RWPE1 (cell line): ENCODE measurements at regions not wholly inside any gene's neighbourhood (a gene's known extent, or its start where the extent isn't known, plus 50 kb on each side); places are given as distances from the start of the nearest gene placed in this dataset.

Source experiments
- CTCF ChIA-PET: fragments of 350-600 bp; sonication (Branson Sonifier 250); formaldehyde crosslinking; extraction: SDS; loops from one replicate; lab custom pipeline; 2021; lab: Yijun Ruan, JAX
- POLR2A ChIA-PET: fragments of 400-600 bp; formaldehyde crosslinking; extraction: SDS; loops from one replicate; lab custom pipeline; 2020; ENCODE audit warnings: antibody characterized with exemption; ENCODE audit not compliant: low non-redundant PET; lab: Yijun Ruan, JAX
- DNase-seq: peaks from one replicate; pipeline ENCODE4 v3.0.0; 2012; ENCODE audit warnings: low spot score
- H3K27ac ChIP-seq: fragments of 450-650 bp; 2 replicates; pipeline ENCODE4 v1.5.1; 2017
- TF ChIP-seq, protein P1 (sequence below): fragments of 450-650 bp; conservative IDR thresholded peaks from 2 replicates; pipeline ENCODE4 v1.5.1; 2017; ENCODE audit warnings: low read depth, mild to moderate bottlenecking

GRCh38 chr3:117097351-117097750 is 387.8 kb downstream of the TUSC7 start:
- no peak overlapping the region for H3K27ac ChIP-seq
- CTCF ChIA-PET: interaction anchor here (0.6 kb wide), 1 partner anchor 185 kb away, joined by 7 read pairs; no protein-coding TSS in a partner anchor
- no peak for DNase-seq
- TF ChIP-seq, protein P1, sequence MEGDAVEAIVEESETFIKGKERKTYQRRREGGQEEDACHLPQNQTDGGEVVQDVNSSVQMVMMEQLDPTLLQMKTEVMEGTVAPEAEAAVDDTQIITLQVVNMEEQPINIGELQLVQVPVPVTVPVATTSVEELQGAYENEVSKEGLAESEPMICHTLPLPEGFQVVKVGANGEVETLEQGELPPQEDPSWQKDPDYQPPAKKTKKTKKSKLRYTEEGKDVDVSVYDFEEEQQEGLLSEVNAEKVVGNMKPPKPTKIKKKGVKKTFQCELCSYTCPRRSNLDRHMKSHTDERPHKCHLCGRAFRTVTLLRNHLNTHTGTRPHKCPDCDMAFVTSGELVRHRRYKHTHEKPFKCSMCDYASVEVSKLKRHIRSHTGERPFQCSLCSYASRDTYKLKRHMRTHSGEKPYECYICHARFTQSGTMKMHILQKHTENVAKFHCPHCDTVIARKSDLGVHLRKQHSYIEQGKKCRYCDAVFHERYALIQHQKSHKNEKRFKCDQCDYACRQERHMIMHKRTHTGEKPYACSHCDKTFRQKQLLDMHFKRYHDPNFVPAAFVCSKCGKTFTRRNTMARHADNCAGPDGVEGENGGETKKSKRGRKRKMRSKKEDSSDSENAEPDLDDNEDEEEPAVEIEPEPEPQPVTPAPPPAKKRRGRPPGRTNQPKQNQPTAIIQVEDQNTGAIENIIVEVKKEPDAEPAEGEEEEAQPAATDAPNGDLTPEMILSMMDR: no peak
- POLR2A ChIA-PET: no interaction called here

- no peak for DNase-seq
- TF ChIP-seq, protein P1: no peak
- CTCF ChIA-PET: no interaction called here
- POLR2A ChIA-PET: no interaction called here
- H3K27ac ChIP-seq: no peak overlapping the region
Observed at GRCh38 chr3:117101697-117102096, 392.1 kb downstream of the TUSC7 start.

GRCh38 chr3:117102426-117102825 is 392.8 kb downstream of the TUSC7 start:
- ChIA-PET POLR2A (no interaction called here), CTCF (no interaction called here)
- DNase-seq: no peak
- TF ChIP-seq, protein P1: no peak
- H3K27ac ChIP-seq: no peak overlapping the region

DNA sequence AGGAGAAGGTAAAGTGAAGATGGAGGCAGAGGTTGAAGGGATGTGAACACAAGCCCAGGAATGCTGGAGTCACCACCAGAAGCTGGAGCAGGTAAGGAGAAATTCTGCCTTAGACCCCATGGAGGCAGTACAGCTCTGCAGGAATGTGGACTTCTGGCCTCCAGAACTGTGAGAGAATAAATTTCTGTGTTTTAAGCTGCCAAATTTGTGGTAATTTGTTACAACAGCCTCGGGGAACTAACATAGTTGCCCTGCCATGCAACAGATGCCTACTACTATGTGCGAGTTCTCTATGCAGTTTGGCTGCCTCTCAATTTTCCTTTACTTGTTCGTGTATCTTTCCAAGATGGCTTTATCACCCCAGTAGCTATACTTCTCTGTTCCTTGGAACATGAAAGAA is 394.1 kb downstream of the TUSC7 start:
- no peak overlapping the region for H3K27ac ChIP-seq
- TF ChIP-seq, protein P1: no peak
- no peak for DNase-seq
- ChIA-PET CTCF (no interaction called here), POLR2A (no interaction called here)

DNA sequence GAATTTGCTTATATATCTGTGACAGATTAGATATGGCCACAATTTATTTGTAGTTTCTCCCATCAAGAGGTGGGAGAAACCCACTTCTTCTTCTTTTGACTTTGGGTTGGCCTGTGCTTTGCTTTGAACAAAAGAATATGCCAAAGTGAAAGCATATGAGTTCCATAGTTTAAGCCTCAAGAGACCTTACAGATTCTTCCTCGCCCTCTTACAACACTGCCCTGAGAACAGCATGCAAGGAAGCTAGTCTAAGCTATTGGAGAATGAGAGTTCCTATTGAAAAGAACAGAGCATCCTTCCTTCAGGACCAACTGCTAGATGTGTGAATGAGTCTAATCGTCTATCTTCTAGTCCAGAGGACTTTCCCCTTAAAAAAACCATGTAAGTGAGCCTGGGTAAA is 394.8 kb downstream of the TUSC7 start:
- POLR2A ChIA-PET: no interaction called here
- TF ChIP-seq, protein P1: no peak
- no peak overlapping the region for H3K27ac ChIP-seq
- no peak for DNase-seq
- CTCF ChIA-PET: no interaction called here

DNA sequence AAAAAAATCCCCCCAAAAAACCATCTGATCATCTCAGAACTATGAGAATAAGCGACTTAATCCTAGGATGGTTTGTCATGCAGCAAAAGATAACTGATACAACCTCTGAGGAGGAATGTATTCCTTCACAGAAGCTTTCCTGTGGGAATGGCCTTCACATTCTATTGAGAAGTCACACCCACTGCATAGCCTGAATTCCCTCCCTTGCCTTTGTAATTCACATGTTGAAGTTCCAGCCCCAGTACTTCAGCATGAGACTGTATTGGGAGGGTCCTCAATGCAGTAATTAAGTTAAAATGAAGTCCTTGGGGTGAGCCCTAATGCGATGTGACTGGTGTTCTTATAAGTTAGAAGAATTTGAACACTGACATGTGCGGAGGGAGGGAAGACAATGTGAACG is 395.2 kb downstream of the TUSC7 start:
- H3K27ac ChIP-seq: no peak overlapping the region
- no peak for DNase-seq
- TF ChIP-seq, protein P1: no peak
- ChIA-PET POLR2A (no interaction called here), CTCF (no interaction called here)

GRCh38 chr3:117105686-117106085 is 396.1 kb downstream of the TUSC7 start:
- no peak for DNase-seq
- ChIA-PET POLR2A (no interaction called here), CTCF (no interaction called here)
- H3K27ac ChIP-seq: no peak overlapping the region
- TF ChIP-seq, protein P1: no peak
